ENCODE measurements at regions not wholly inside any gene's neighbourhood (a gene's known extent, or its start where the extent isn't known, plus 50 kb on each side); places are given as distances from the start of the nearest gene placed in this dataset.

DNA sequence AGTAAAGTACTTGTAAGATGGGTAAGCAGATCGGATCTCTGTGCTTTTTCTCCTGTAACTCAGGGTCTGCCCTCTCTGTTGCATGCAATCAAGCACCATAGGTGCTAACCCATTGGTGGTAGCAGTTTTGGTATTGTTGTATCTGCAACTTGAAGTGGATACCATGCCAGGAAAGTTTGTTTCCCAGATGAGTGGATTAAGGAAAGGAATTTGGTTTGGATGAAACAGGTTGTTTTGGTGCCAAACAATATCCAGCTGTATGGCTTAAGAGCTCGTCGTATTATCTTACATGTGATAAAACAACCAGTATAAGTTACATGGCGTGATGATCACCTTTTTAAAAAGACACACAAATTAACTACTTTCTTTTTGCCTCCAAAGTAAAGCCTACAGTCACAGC lies 280.9 kb upstream of the TENM3 start:
- H3K4me3 ChIP-seq (ENCODE audit: low read length): no peak overlapping the region
- TF ChIP-seq CTCF (conservative IDR thresholded peaks at IDR 0.05; ENCODE audit: low read length): no peak
- peak; percentile 74 for DNase-seq (ENCODE audit: low read depth)

DNA sequence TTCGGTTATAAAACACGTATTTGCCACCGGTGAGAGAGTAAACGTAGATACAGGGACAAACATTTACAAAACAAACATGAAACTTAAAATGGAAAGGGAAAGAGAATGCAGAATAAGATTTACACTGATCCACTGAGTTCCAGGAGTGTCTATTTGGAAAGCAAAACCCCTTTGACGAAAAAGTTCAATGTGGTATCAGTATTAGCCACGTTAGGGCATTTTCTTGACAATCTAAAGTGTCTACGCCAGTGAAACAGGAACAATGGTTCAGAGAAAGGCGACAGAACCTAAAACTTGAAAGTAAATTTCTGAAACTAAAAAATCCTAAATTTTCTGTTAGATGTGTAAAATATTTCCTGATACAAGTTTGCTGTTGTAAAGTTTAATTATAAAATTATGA lies 278.5 kb upstream of the TENM3 start:
- TF ChIP-seq CTCF (conservative IDR thresholded peaks at IDR 0.05; ENCODE audit: low read length): no peak
- H3K4me3 ChIP-seq (ENCODE audit: low read length): no peak overlapping the region
- DNase-seq (ENCODE audit: low read depth): no peak

DNA sequence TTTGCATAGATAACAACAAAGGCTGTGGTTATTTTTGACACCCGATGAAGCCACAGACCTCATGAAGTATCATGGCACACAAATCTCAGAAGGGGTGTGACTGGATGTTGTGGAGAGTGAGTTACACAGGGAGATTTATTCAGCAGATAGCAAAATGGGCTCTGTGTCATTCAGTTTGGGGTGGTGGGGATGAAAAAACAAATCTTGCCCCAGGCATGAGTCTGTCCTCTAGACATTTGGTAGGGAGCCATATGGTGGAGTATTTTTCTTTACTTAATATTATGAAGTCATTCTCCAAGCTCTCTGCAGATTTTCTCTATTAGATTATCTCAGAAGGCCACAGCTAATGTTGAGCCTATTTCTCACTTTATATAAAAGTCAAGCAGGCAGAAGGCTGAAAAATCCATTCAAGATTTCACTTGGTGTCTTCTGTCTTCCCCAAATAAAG lies 277.1 kb upstream of the TENM3 start:
- DNase-seq (ENCODE audit: low read depth): peak; percentile 58
- no peak overlapping the region for H3K4me3 ChIP-seq (ENCODE audit: low read length)
- TF ChIP-seq CTCF (conservative IDR thresholded peaks at IDR 0.05; ENCODE audit: low read length): no peak

- DNase-seq (ENCODE audit: low read depth): no peak
- no peak for TF ChIP-seq CTCF (conservative IDR thresholded peaks at IDR 0.05; ENCODE audit: low read length)
- H3K4me3 ChIP-seq (ENCODE audit: low read length): no peak overlapping the region
Measured at GRCh38 chr4:181967401-181967800, 275.8 kb upstream of the TENM3 start.

- no peak overlapping the region for H3K4me3 ChIP-seq (ENCODE audit: low read length)
- peak; percentile 80 for DNase-seq (ENCODE audit: low read depth)
- no peak for TF ChIP-seq CTCF (conservative IDR thresholded peaks at IDR 0.05; ENCODE audit: low read length)
Measured at GRCh38 chr4:181968371-181968770, 274.8 kb upstream of the TENM3 start.

DNA sequence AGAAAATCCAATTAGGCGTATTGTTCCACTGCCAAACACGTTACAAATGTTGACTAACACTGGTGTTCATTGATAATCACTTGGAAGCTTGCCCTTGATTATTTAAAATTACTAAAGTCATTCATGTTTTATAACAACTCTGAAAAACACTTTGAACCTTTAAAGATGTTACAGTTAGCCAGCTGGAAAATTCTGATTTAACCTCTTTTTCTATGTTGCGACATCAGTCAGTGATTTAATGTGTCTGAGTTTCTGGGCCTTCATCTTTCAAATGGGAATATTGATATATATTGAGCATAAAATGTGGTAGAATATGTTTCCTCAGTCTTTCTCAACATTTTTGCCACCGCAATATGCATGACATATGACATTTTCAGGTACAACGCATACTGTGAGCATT lies 274.1 kb upstream of the TENM3 start:
- DNase-seq (ENCODE audit: low read depth): no peak
- TF ChIP-seq CTCF (conservative IDR thresholded peaks at IDR 0.05; ENCODE audit: low read length): no peak
- no peak overlapping the region for H3K4me3 ChIP-seq (ENCODE audit: low read length)

GRCh38 chr4:181970366-181970765 lies 272.8 kb upstream of the TENM3 start:
- no peak for TF ChIP-seq CTCF (conservative IDR thresholded peaks at IDR 0.05; ENCODE audit: low read length)
- DNase-seq (ENCODE audit: low read depth): no peak
- no peak overlapping the region for H3K4me3 ChIP-seq (ENCODE audit: low read length)
